ENCODE measurements at regions not wholly inside any gene's neighbourhood (a gene's known extent, or its start where the extent isn't known, plus 50 kb on each side); places are given as distances from the start of the nearest gene placed in this dataset.

GRCh38 chr4:12963291-12963690 is 520.8 kb downstream of the RAB28 start:
- intact Hi-C loops (cut with micrococcal nuclease), result no loop called here
- Histone ChIP-seq H3K79me2 (ENCODE audit: insufficient read depth, low read length) (no peaks in the 10 kb centered on the region), H3K9me2 (ENCODE audit: insufficient read depth) (no peaks in the 10 kb centered on the region), H3K4me2 (ENCODE audit: low read length) (no peak overlapping the region), H3K4me3 (replicated peaks in 1 of 2; ENCODE audit: low read depth in 1 of 2, low read length in 2 of 2) (no peak overlapping the region), H2AFZ (ENCODE audit: low read depth, low read length, poor library complexity, severe bottlenecking) (no peak overlapping the region), H3K9ac (ENCODE audit: low read length) (no peak overlapping the region), H3K9me3 (ENCODE audit: control insufficient read depth in 1 of 2, insufficient read depth in 1 of 2, low read depth in 1 of 2, low read length in 2 of 2) (no peaks in the 10 kb centered on the region), H4K20me1 (ENCODE audit: insufficient read depth) (no peaks in the 10 kb centered on the region; the same call in 1 of the 2 replicates), H3K27me3 (ENCODE audit: insufficient read depth, low read length) (0 out of 2 replicates have a peak, but pooled peaks cover under 1% of the 10 kb centered on the region), H3K36me3 (ENCODE audit: control insufficient read depth in 1 of 2, insufficient read depth in 2 of 2, low read length in 2 of 2) (no peaks in the 10 kb centered on the region), H3K4me1 (ENCODE audit: control insufficient read depth in 1 of 2, insufficient read depth in 2 of 2, low read length in 2 of 2) (no peaks in the 10 kb centered on the region), H3K27ac (ENCODE audit: low read depth, low read length) (no peak overlapping the region)
- DNase-seq (ENCODE audit: low read depth, low spot score) (no peak), ATAC-seq (no peak)
- POLR2A ChIA-PET, result no interaction called here
- CTCF ChIA-PET, result no interaction called here
- no peak for TF ChIP-seq SP1 (IDR thresholded peaks at IDR 0.05; ENCODE audit: low read depth)
- TF ChIP-seq ZNF274 (IDR thresholded peaks at IDR 0.05; ENCODE audit: low read depth, low read length), result no peak
- no peak for TF ChIP-seq JUND (IDR thresholded peaks at IDR 0.05)
- no peak for TF ChIP-seq SIN3A (IDR thresholded peaks at IDR 0.05; ENCODE audit: low read depth)
- TF ChIP-seq ELF1 (IDR thresholded peaks at IDR 0.05; ENCODE audit: borderline replicate concordance, low read depth), result no peak
- TF ChIP-seq REST (IDR thresholded peaks at IDR 0.05; ENCODE audit: low read depth), result no peak
- no peak for TF ChIP-seq TCF7L2 (IDR thresholded peaks at IDR 0.05; ENCODE audit: borderline replicate concordance, extremely low read depth, insufficient read depth, insufficient read length)
- TF ChIP-seq YY1 (IDR thresholded peaks at IDR 0.05; ENCODE audit: extremely low read depth, insufficient replicate concordance, low read depth, low read length), result no peak
- no peak for TF ChIP-seq CBX3 (IDR thresholded peaks at IDR 0.05; ENCODE audit: low read depth)
- no peak for TF ChIP-seq EZH2 (IDR thresholded peaks at IDR 0.05)
- TF ChIP-seq RAD21 (IDR thresholded peaks at IDR 0.05; ENCODE audit: low read depth), result no peak
- TF ChIP-seq ATF3 (IDR thresholded peaks at IDR 0.05), result no peak
- TF ChIP-seq ZFX (IDR thresholded peaks at IDR 0.05), result no peak
- no peak for TF ChIP-seq ZBTB33 (IDR thresholded peaks at IDR 0.05; ENCODE audit: extremely low read depth, insufficient replicate concordance, low read length)
- no peak for TF ChIP-seq FOSL1 (IDR thresholded peaks at IDR 0.05; ENCODE audit: low read depth)
- TF ChIP-seq POLR2A (IDR thresholded peaks at IDR 0.05; ENCODE audit: borderline replicate concordance, extremely low read depth, insufficient read depth, insufficient read length), result no peak
- RAD21 ChIA-PET (ENCODE audit: low non-redundant PET in 1 of 2, low total read pairs in 2 of 2, uncharacterized antibody in 2 of 2, unreplicated experiment in 2 of 2), result no interaction called here
- no TSS peak for BruUV-seq (replicated peaks)
